Hematopoietic multipotent progenitor cell (in vitro differentiated cells): ENCODE measurements at regions not wholly inside any gene's neighbourhood (a gene's known extent, or its start where the extent isn't known, plus 50 kb on each side); places are given as distances from the start of the nearest gene placed in this dataset.
"Not testable (repeated sequence)": the region's sequence is repeated elsewhere in the genome, so short reads cannot be mapped to it uniquely, and the experiment has no call there.

ENCODE experiments used
- DNase-seq, 3 donors: peaks; one replicate each; pipeline ENCODE4 v3.0.0-alpha.2; 2011 to 2015; ENCODE audit warnings: low read depth in 2 of 3, low spot score in 2 of 3

DNA sequence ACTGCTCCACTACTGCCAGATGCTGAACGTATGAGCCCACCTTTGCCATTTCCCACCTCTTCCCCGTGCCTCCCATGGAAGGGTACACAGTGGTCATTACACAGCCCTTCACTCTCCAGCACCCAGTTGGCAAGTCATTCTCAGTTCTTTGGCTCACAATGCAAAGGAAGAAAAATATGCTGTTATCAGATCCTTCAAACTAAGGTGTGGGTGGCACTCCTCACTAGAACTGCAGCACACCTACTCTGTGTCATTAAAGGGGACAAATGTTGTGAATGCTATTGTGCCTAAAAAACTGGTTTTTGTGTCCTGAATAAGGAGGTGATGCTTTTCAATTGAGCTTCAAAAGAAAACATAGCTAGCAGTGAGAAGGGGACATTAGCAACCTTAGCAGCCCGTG is 183.1 kb upstream of the SNX2 start:
- DNase-seq = no peak

DNA sequence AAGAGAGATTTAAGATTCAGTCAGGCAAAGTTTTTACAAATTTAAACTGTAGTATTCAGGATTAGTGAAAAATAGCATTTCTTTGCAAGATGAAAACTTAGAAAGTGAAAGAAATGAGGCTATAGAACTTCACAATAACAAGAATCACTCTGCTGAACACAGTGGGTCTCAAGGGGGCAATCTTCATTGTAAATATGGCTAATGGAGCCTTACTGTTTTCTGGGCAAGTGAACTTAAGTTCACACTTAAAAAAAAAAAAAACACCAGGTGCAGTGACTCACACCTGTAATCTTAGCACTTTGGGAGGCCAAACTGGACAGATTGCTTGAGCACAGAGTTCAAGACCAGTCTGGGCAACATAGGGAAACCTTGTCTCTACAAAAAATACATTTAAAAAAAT is 175.9 kb upstream of the SNX2 start:
- DNase-seq = no peak

- DNase-seq = no peak
Measured at GRCh38 chr5:122600924-122601323, 174.0 kb upstream of the SNX2 start.

DNA sequence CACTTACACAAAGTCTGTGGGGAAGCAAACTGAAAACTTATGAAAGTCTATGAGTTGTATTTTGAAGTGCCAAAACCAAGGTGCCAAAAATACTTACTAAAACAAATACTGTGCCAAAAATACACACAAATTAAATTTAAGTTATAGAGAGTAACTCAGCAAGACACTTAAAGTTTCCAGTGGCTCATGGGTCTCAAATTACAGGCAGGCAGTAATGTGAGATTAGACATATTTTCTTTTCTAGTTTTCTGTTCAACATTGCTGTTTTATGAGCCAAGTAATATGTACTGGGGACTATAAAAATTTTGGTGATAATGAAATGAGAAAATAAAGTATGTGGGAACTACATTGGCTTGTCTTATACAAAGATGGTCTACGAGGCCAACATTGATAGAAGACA is 172.2 kb upstream of the SNX2 start:
- DNase-seq = no peak

GRCh38 chr5:122605236-122605635 is 169.6 kb upstream of the SNX2 start:
- no peak for DNase-seq

DNA sequence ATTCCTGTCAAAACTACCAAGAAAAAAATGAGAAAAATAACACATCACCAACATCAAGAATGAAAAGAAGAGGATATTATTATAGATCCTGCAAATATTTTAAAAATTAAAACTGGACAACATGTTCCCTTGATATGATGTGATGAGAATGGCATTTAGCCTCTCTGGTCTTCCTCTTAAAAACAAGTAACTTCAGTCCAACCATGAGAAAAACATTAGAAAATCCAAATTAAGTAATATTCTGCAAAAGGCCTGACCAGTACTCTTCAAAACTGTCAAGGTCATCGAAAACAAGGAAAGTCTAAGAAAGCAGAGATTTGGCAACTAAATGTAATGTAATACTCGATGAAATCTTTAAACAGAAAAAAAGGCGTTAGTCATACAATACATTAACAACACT is 167.1 kb upstream of the SNX2 start:
- no peak for DNase-seq

DNA sequence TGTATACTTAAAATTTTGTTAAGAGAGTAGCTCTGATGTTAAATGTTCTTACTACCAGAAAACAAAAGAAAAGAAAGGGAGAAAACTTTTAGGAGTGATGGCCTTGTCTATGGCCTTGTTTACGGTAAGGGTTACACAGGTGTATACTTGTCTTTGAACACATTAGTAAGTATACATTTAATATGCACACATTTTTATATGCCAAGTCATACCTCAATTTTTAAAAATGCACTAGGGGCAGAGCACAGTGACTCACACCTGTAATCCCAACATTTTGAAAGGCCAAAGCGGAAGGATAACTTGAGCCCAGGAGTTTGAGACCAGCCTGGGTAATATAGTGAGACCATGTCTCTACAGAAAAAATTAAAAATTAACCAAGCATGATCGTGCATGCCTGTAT is 166.7 kb upstream of the SNX2 start:
- DNase-seq = no peak

GRCh38 chr5:122611406-122611805 is 163.5 kb upstream of the SNX2 start:
- DNase-seq = no peak

DNA sequence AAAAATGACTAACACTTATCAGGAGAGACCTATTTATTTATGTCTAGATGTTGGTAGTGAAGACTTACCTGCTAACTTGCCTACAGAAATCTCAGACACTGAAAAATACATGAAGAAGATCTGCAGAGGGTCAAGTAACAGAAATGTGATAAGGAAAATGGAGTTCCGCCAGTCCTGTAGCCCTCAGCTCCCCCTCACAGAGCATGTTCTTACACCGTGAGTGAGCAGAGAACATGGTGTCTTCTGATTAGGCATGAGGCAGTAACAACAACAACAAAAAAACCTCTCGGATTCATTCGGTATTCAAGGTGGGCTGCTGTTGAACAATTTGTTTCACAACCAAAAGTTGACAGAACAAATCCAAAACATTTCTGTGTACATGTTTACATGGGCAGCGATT is 162.0 kb upstream of the SNX2 start:
- DNase-seq = no peak

- no peak for DNase-seq
Measured at GRCh38 chr5:122615146-122615545, 159.7 kb upstream of the SNX2 start.

DNA sequence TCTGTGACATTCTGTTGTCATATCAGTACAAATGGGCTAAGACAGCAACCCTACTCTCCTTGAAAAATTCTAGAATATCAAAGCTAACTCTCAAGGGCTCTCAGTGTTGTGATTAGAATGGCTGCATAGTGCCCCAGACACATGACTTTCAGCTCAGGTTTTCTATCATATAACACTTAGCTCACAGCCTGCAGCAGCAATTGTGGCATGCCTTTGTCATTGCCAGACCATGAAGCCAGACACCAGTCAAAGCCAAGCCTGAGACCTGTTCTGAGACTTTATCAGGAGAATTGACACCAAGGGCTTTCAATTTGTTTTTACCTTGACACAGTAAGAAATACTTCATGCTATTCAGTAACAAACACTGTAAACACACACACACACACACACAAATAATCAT is 159.0 kb upstream of the SNX2 start:
- no peak for DNase-seq

GRCh38 chr5:122618046-122618445 is 156.8 kb upstream of the SNX2 start:
- not testable (repeated sequence) for DNase-seq

DNA sequence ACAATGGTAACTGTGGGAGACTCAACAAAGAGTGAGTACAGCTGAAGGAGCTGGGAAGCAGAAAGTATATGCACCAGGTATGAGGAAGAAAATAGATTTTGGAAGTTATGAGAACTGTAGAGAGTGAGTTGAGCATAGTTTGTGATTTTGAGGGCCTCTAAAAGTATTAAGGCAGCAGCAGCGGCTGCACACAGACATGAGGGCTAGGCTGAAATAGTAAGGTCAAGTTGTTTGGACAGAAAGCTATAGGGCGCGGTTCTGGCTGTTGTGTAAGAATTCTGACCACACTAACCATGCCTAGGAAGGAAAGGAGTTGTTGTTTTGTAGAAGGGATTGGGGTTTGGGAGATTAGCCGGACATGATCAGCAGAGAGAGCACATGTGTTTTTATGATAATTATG is 154.1 kb upstream of the SNX2 start:
- not testable (repeated sequence) for DNase-seq

- DNase-seq = not testable (repeated sequence)
Measured at GRCh38 chr5:122628714-122629113, 146.2 kb upstream of the SNX2 start.

DNA sequence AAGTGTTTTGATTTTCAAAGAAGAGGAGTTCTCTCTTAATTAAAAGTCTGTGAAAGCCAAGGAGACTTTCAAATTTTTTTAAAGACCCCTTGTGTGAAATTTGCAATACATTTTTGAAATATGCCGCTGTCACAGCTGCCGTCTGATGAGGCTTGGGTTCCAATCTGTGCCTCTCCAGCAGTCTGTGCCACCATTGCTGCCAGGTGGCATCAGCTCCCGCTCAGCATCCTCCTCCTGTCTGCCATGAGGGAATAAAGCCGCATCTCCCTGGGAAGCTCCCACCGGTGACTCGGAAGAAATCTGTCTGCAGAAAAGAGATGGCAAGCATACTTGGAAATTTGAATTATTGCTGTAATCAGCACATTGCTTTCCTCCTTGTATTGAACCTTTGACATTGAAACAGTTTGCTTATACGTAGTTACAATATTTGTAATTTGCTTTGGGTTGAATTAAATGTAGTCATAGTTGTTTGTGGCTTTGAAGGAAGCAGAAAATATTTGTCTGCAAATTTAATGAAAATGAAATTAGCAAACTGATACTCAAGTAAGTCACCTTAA is 145.7 kb upstream of the SNX2 start:
- no peak for DNase-seq

- DNase-seq = no peak
Measured at GRCh38 chr5:122638581-122638980, 136.3 kb upstream of the SNX2 start.

DNA sequence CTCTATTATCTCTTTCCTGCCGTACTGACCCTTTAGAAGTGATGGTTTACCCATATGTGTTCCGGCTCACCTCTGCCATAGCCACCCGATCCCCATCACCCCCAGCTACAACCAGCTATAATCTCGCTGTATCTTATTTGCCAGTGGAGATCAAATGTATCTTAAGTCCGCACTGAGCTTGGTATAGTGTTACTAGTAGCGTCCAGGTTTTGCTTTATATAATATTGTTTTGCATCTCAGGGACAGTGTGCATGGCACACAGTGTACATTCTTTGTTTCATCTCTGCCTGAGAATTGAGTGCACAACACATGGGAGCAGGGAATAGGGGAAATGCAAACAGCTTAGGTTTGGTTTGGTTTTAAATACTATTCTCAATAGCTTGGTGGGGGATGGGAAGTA is 135.8 kb upstream of the SNX2 start:
- no peak for DNase-seq

DNA sequence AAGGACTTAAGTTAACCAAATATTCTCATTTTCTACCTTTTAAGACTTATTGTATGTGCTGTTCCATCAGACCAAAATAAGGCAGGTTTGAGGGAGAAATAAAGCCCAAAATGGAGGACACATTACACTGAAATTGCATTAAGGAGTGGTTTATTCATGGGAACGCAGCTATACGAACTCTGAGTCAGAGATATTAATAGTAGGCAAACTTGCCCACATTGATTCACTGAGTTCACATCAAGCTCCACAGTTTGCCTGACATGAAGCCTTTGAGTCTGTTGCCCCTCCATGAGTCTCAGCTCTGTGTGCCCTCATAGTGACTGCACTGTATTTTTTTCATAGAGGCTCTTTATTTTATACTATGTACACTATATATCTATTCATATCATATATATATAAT is 135.0 kb upstream of the SNX2 start:
- DNase-seq = no peak

DNA sequence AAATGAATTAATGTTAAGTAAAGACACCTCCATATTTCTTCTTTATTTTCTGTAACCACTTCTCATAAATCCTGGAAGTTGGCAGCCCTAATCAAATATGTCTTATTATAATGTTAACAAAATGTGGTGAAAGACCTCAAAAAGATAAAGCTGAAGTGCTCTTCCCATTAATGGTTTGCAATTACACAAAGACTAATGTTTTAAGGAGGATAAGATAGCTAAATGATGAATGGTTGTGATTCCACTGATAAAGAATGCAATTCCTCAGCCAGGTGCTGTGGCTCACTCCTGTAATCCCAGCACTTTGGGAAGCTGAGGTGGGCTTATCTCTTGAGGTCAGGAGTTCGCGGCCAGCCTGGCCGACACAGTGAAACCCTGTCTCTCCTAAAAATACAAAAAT is 125.8 kb upstream of the SNX2 start:
- DNase-seq = no peak

DNA sequence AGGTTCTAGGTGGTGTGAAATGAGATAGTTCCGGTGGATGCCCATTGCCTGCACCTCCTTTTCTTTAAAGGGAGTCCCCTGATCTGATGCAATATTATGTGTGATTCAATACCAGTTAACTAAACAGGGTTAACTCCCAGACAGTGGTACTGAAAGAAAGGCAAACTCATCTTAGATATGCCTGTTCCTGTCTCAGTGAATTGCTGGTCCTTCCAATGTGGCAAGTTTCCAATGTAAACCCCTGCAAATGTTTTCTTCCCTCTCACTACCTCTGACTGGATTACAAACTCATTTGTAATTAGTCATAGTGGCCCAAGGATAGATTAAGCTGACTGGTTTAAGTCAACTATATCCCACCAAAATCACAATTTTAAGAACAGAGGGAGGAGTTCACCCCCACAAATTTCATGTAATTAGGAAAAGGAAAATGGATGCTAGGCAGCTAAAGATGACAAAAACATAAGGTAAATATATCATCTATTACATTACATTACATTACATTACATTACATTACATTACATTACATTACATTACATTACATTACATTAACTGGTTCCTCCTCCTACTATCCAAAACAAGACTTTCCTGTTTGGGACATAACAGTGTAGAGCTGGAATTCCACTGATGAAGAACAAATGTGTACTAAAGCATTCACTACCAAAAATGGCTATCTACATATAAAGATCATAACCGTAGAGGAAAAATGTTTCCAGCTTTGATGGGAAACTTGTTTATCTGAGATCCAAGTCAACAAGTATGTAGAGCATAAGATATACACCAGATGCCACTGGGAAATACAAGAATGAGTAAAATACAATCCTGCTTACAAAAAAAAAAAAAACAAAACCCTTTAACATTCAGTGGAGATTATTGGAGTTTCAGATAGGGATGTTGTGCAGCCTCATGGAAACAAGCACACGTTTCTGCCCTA is 121.5 kb upstream of the SNX2 start:
- DNase-seq = no peak

GRCh38 chr5:122656160-122656559 is 118.7 kb upstream of the SNX2 start:
- no peak for DNase-seq

GRCh38 chr5:122656577-122656976 is 118.3 kb upstream of the SNX2 start:
- DNase-seq = no peak
